Mammary epithelial cell (primary cell): ENCODE measurements at regions not wholly inside any gene's neighbourhood (a gene's known extent, or its start where the extent isn't known, plus 50 kb on each side); places are given as distances from the start of the nearest gene placed in this dataset.

Experiments
- CTCF ChIP-seq, 2 donors: IDR thresholded peaks in 1 of 2; conservative IDR thresholded peaks in 1 of 2; 2 replicates each; pipeline ENCODE4 v1.5.1; 2011 to 2012; ENCODE audit warnings: inconsistent platforms in 2 of 2, low read length in 2 of 2, mild to moderate bottlenecking in 2 of 2, control low read depth in 1 of 2, low read depth in 1 of 2; ENCODE audit not compliant: insufficient read depth in 1 of 2; ENCODE audit errors: extremely low read depth in 1 of 2
- EZH2 ChIP-seq: IDR thresholded peaks from 2 replicates; pipeline ENCODE4 v1.6.1; 2012; ENCODE audit warnings: low read length, inconsistent platforms, borderline replicate concordance

DNA sequence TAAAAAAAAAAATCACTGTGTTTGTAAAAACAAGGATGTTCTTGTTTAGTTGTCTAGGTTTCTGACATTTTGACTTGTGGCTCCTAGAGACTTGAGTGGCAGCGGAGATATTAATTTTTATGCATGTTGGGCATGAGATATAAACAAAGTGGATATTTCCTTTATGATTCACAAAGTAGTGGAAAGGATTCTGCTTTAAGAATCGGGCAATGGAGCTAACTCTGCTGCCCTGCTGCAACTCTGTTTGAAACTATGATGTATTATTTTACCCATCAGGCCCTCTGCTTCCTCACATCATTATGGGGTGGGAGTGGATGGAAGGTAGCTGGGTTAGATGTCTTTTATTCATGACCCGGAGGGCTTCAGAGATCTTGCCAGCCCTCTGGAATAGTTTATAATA is 94.1 kb upstream of the CD180 start:
- TF ChIP-seq CTCF (conservative IDR thresholded peaks at IDR 0.05 in 1 of 2, IDR thresholded peaks at IDR 0.05 in 1 of 2; ENCODE audit: extremely low read depth in 1 of 2, insufficient read depth in 1 of 2, low read depth in 1 of 2, low read length in 2 of 2) (no peak), EZH2 (no peak)
